ENCODE measurements at regions not wholly inside any gene's neighbourhood (a gene's known extent, or its start where the extent isn't known, plus 50 kb on each side); places are given as distances from the start of the nearest gene placed in this dataset.

DNA sequence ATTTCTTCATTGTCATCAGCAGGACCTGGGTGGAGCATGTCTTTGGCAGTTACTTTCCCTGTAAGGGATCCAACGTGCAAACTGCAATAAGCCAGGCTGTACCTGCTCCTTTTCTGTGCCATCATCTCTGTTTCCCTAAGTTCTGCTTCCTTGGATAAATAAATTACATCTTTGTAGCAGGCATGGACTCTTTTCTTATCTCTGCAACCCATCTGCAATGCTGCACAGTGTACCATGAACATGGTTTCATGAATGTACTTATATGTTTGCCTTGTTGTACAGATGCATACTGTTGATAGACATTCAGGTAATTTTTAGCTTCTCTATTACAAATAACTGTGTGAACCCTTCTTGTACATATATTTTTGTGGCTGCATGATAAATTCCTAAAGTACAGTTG is 616.7 kb upstream of the PIK3C3 start:
- TF ChIP-seq, protein P1, sequence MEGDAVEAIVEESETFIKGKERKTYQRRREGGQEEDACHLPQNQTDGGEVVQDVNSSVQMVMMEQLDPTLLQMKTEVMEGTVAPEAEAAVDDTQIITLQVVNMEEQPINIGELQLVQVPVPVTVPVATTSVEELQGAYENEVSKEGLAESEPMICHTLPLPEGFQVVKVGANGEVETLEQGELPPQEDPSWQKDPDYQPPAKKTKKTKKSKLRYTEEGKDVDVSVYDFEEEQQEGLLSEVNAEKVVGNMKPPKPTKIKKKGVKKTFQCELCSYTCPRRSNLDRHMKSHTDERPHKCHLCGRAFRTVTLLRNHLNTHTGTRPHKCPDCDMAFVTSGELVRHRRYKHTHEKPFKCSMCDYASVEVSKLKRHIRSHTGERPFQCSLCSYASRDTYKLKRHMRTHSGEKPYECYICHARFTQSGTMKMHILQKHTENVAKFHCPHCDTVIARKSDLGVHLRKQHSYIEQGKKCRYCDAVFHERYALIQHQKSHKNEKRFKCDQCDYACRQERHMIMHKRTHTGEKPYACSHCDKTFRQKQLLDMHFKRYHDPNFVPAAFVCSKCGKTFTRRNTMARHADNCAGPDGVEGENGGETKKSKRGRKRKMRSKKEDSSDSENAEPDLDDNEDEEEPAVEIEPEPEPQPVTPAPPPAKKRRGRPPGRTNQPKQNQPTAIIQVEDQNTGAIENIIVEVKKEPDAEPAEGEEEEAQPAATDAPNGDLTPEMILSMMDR (conservative IDR thresholded peaks at IDR 0.05): no peak
- peak overlapping the region; percentile 29 for H3K27ac ChIP-seq

DNA sequence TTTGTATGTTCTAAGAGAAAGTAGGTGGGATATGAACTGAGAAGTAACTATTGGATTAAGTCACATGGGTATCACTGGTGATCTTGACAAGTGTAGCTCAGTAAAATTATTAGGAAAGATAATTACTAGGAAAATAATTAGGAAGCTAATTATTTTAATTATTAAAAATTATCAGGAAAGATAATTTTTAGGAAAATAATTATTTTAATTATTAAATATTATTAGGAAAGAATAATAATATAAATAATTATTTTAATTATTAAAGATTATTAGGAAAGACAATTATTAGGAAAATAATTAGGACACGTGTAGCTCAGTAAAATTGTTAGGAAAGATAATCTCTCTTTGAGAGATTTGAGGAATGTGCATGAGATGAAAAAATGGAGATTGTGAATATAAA is 623.4 kb upstream of the PIK3C3 start:
- TF ChIP-seq, protein P1 (conservative IDR thresholded peaks at IDR 0.05): no peak
- no peak overlapping the region for H3K27ac ChIP-seq

DNA sequence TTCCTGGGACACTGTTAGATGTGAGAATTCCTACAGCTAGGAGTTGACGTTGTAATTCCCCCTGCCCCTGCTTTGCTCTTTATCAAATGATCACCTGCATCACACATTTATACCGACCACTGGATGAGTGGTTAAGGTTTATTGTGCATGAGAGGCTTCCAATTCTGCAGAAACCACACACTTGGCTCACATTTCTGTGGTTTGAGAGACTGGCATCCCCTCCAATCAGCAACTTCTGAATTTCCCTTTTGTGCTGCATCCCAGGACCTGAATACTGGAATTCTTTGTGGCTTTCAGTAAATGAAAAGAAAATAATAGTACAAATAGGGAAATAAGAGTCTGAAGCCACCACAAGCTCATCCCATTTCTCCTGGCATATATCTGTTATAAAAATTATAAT is 628.7 kb upstream of the PIK3C3 start:
- TF ChIP-seq, protein P1 (conservative IDR thresholded peaks at IDR 0.05): no peak

DNA sequence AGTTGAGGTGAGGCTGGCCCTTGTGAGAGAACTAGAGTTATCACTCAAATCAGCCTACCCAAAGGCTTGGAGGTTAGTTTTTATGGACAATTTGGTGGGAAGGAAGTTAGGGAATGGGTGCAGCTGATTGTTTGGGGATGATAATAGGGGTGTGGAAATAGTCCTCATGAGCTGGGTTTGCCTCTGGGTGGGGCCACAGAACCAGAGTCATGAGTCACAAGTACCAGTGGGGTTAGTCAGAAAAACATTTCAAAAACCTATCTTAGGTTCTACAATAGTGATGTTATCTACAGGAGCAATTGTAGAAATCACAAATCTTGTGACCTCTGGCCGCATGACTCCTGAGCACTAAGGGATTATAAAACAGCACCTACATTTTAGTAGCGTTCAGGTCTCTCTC is 630.1 kb upstream of the PIK3C3 start:
- H3K27ac ChIP-seq: no peak overlapping the region

More for the DNA sequence above, 628.7 kb upstream of the PIK3C3 start:
- no peak overlapping the region for H3K27ac ChIP-seq

DNA sequence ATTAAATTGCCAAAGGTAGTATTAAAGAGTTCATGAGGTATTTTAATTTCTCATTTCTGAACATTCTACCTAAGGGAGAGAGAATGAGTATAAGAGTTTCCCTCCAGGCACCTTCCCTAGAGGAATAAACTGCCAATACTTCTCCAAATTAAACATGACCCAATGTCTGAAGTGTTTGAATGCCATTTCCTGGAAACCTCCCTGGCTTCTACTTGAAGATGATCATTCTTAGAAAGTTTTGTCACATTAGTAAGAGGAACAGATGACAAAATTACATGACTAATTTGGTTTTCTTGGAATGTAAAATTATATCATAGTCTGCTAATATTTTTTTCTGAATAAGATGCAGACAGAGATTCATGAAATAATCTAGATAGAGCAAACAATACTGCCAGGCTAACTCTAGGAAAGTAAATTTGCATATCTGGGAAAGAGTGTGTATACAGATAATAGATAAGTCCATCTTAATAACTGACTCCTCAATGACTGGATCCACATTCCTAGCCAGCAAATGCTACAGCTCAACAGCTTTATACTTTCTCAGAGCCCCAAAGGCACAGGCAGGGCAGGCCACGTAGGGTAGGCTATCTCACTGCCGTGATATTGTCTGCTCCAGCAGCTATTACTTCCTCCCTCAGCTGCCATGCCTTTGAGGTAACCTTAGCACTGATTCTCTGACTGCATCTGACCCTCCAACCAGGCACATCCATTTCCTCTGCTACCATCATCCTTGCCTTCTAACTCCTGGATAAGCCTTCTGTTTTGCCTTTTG is 630.8 kb upstream of the PIK3C3 start:
- H3K27ac ChIP-seq: no peak overlapping the region
- TF ChIP-seq, protein P1 (conservative IDR thresholded peaks at IDR 0.05): no peak

More for the DNA sequence above, 630.1 kb upstream of the PIK3C3 start:
- TF ChIP-seq, protein P1 (conservative IDR thresholded peaks at IDR 0.05): no peak

DNA sequence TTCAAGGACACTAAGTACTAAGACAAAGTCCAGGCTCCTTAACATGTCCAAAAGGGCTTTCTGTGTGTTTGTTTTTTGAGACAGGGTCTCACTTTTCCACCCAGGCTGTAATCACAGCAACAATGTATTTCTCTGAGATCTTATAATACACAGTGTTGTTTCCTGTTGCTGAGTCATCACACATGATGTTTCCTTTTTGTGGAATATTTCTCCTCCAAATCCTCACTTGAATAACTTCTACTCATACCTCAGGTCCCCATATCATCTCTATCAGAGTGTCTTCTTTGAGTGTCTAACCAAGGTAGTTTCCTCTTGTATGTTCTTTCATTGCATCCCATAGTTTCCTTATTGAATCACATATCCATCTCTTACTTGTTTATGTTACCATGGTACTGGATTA is 632.0 kb upstream of the PIK3C3 start:
- H3K27ac ChIP-seq: no peak overlapping the region
- TF ChIP-seq, protein P1 (conservative IDR thresholded peaks at IDR 0.05): no peak

DNA sequence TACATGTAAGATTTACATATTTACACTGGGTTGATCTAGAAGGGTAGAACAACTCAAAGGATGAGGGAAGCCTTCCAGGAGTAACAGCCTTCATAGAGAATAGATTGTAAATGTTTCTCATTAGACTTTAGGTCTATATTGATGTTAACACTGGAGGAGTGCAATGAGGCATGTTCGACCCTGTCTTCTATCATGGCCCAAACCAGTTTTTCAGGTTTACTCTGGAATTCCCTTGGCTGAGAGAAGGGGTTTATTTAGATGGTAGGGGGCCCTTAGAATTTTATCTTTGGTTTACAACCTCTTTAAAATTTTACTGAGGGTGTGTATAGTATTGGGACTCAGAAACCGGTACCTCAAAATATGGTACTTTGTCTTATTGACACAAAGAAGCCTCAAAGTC is 634.9 kb upstream of the PIK3C3 start:
- no peak overlapping the region for H3K27ac ChIP-seq
- TF ChIP-seq, protein P1 (conservative IDR thresholded peaks at IDR 0.05): no peak

Data from VCaP (cell line).